Upper lobe of right lung (tissue), 1 donor: ENCODE measurements at regions not wholly inside any gene's neighbourhood (a gene's known extent, or its start where the extent isn't known, plus 50 kb on each side); places are given as distances from the start of the nearest gene placed in this dataset.

ENCODE experiments used
- ATAC-seq: fragments of 200-7000 bp; cut with Tn5 transposase; one replicate; pipeline ENCODE4 v1.9.1; 2020; ENCODE audit warnings: mild to moderate bottlenecking, moderate library complexity
- DNase-seq: peaks from one replicate; pipeline ENCODE4 v3.0.0-alpha.2; 2020
- H3K27ac ChIP-seq: fragments of 200-600 bp; one replicate; pipeline ENCODE4 v1.8.0; 2022
- H3K27me3 ChIP-seq: fragments of 200-600 bp; one replicate; pipeline ENCODE4 v1.8.0; 2022; ENCODE audit warnings: mild to moderate bottlenecking
- H3K36me3 ChIP-seq: fragments of 200-600 bp; one replicate; pipeline ENCODE4 v1.8.0; 2022
- H3K4me1 ChIP-seq: fragments of 200-600 bp; one replicate; pipeline ENCODE4 v1.8.0; 2022
- H3K4me3 ChIP-seq: fragments of 200-600 bp; one replicate; pipeline ENCODE4 v1.8.0; 2022; ENCODE audit warnings: mild to moderate bottlenecking
- H3K9me3 ChIP-seq: fragments of 200-600 bp; one replicate; pipeline ENCODE4 v1.8.0; 2022
- intact Hi-C: fragments of 100-400 bp; cut with DNase I; formaldehyde crosslinking; loops from one replicate; pipeline ENCODE4 v1.11.0; 2022
- TF ChIP-seq, protein P1 (sequence below): fragments of 200-600 bp; IDR thresholded peaks from one replicate; pipeline ENCODE4 v1.8.0; 2022; ENCODE audit warnings: antibody characterized with exemption
- donor health status: DM: no; HTN: yes; CAD: no; lungs with severe emphysema.

DNA sequence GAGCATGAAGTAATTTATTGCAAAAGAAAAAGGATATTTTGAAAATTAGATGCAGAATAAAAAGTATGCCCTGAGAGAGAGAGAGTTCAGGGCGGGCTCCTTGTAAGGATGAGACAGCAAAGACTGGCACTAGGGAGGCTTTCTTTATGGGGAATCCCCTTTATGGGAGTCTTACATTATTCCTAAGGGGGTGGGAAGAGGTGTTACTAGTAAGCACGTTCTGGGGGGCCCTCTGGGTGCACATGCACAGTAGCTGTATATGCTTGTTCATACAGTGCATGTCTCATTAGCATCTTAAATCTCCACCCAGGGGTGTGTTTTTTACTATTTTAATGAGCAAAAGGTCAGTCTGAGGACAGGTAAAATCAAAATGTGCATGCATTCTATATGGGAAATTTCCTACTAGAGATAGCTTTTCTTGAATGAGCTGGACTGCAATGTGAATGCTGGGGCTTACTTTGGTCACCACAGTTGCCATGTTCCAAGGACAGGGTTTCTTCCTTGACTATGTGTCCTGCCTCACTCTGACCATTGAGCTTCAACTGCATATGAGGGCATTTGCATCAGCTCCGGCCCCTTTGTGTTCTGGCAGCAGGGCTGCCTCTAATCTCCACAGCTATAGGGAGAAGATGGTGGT is 614.1 kb downstream of the NUF2 start:
- TF ChIP-seq, protein P1, sequence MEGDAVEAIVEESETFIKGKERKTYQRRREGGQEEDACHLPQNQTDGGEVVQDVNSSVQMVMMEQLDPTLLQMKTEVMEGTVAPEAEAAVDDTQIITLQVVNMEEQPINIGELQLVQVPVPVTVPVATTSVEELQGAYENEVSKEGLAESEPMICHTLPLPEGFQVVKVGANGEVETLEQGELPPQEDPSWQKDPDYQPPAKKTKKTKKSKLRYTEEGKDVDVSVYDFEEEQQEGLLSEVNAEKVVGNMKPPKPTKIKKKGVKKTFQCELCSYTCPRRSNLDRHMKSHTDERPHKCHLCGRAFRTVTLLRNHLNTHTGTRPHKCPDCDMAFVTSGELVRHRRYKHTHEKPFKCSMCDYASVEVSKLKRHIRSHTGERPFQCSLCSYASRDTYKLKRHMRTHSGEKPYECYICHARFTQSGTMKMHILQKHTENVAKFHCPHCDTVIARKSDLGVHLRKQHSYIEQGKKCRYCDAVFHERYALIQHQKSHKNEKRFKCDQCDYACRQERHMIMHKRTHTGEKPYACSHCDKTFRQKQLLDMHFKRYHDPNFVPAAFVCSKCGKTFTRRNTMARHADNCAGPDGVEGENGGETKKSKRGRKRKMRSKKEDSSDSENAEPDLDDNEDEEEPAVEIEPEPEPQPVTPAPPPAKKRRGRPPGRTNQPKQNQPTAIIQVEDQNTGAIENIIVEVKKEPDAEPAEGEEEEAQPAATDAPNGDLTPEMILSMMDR, result no peak
- no peaks in the 10 kb centered on the region for H3K36me3 ChIP-seq
- no peaks in the 10 kb centered on the region for H3K4me1 ChIP-seq
- H3K4me3 ChIP-seq, result no peak overlapping the region
- no peak for DNase-seq
- H3K9me3 ChIP-seq, result no peaks in the 10 kb centered on the region
- intact Hi-C loops, result no loop called here
- H3K27ac ChIP-seq, result no peak overlapping the region
- no peaks in the 10 kb centered on the region for H3K27me3 ChIP-seq
- no peak for ATAC-seq

DNA sequence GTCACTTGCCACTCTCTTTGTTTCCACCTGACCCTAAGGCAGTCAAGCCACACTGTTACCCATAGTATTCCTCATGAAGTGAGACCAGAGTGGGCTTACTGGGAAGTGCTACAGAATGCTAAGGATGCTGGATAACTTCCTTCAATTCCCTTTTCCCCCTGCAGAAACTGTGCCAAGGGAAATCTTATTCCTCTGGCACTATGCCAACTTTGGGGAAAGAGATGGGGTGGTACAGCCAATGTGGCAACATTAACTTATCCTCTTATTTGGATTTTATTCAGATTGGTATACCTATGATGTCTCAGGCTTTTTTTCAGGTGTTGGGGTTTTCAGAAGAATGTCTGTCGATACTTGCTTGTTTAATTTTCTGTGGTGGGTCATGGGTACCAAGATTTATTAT is 599.4 kb upstream of the PBX1 start:
- no peaks in the 10 kb centered on the region for H3K4me1 ChIP-seq
- H3K36me3 ChIP-seq, result no peaks in the 10 kb centered on the region
- intact Hi-C loops, result loop anchor here (5.0 kb wide), 1 partner anchor 332 kb away; no protein-coding TSS in a partner anchor
- TF ChIP-seq, protein P1, result no peak
- H3K9me3 ChIP-seq, result no peaks in the 10 kb centered on the region
- DNase-seq (no peak), ATAC-seq (no peak)
- H3K4me3 ChIP-seq, result no peak overlapping the region
- H3K27ac ChIP-seq, result no peak overlapping the region
- no peaks in the 10 kb centered on the region for H3K27me3 ChIP-seq

DNA sequence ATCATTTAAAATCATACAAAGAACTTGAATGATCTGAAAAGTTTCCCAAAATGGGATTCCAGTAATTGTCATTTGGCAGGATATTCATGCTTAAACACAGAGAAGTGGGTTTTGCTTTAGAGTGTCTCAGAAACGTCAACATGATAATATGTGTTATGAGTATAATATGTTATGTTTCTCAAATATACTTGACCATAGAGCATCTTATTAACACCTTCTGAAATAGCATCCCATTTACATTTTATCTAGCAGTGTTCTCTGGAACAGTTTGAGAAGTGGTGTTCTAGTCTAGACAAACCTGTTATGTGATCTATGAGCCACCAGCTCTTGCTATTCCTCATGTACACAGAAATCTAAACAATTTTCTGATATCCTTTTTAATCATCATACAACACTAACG is 588.8 kb upstream of the PBX1 start:
- intact Hi-C loops, result no loop called here
- TF ChIP-seq, protein P1, result no peak
- Histone ChIP-seq H3K9me3 (no peaks in the 10 kb centered on the region), H3K4me3 (no peak overlapping the region), H3K27me3 (no peaks in the 10 kb centered on the region), H3K4me1 (no peaks in the 10 kb centered on the region), H3K36me3 (no peaks in the 10 kb centered on the region), H3K27ac (no peak overlapping the region)
- no peak for DNase-seq
- ATAC-seq, result no peak

DNA sequence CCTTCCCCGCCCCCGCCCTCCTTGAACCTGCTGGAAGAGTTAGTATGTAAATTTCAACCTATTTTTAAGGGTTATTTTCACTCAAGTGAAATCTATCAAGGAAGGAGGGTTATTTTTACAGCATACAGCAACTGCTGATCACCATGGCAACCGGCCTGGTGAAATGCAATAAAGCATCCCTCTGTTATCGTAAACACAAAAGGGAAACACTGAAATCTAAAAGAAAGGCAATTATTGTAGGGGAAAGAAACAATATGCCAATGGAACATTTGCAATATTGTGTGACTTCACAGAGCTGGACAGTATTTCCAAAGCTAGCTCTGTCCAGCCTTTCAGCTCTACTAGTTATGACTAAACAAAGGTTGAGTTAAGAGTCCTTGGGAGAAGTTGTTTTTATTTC is 588.3 kb upstream of the PBX1 start:
- intact Hi-C loops, result no loop called here
- DNase-seq (no peak), ATAC-seq (no peak)
- no peaks in the 10 kb centered on the region for H3K4me1 ChIP-seq
- no peak overlapping the region for H3K27ac ChIP-seq
- H3K9me3 ChIP-seq, result no peaks in the 10 kb centered on the region
- H3K36me3 ChIP-seq, result no peaks in the 10 kb centered on the region
- TF ChIP-seq, protein P1, result no peak
- H3K27me3 ChIP-seq, result no peaks in the 10 kb centered on the region
- no peak overlapping the region for H3K4me3 ChIP-seq

DNA sequence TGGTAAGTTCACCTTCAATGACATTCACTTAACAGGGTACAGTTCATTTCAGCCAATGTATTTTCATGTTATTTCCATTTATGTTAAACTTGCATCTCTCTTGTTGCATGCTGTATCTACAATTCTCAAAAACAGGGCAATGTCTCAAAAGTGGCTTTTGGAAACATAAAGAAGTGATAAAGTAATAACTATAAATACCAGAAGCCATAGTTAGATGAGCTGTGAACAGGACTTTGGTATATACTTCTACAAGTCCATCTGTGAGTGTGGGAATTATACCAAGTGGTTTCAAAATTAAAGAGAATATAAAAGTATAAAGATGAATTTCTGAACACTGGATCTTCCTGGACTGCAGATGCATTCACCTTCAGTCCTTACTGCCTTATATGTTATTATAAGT is 585.4 kb upstream of the PBX1 start:
- no peaks in the 10 kb centered on the region for H3K27me3 ChIP-seq
- no peaks in the 10 kb centered on the region for H3K4me1 ChIP-seq
- DNase-seq (no peak), ATAC-seq (no peak)
- no peaks in the 10 kb centered on the region for H3K9me3 ChIP-seq
- H3K36me3 ChIP-seq, result no peaks in the 10 kb centered on the region
- no peak overlapping the region for H3K27ac ChIP-seq
- intact Hi-C loops, result no loop called here
- TF ChIP-seq, protein P1, result no peak
- no peak overlapping the region for H3K4me3 ChIP-seq

DNA sequence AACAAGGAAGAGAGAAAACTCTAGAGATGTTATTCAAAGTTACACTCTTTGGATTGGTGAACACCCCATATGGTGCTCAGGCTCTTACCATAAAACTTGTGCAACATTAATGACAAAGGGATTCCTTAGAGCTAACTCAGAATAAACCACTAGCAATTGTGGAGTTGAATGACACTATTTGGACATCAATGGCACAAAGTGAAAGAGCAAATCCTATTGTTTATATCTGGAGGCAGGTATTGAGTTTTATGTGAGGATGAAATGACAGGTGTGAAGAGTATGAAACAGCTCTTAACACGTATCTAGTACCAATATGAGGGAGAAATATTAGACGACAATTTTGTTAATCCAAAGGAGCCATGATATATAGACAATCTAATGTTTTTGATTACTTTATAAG is 584.9 kb upstream of the PBX1 start:
- DNase-seq (no peak), ATAC-seq (no peak)
- H3K27ac ChIP-seq, result no peak overlapping the region
- H3K4me1 ChIP-seq, result no peaks in the 10 kb centered on the region
- H3K36me3 ChIP-seq, result no peaks in the 10 kb centered on the region
- no peak overlapping the region for H3K4me3 ChIP-seq
- H3K9me3 ChIP-seq, result no peaks in the 10 kb centered on the region
- TF ChIP-seq, protein P1, result no peak
- intact Hi-C loops, result no loop called here
- H3K27me3 ChIP-seq, result no peaks in the 10 kb centered on the region
